HG03103 (cell line): ENCODE measurements at regions not wholly inside any gene's neighbourhood (a gene's known extent, or its start where the extent isn't known, plus 50 kb on each side); places are given as distances from the start of the nearest gene placed in this dataset.
A peak's percentile ranks its signal among the peaks of the same experiment; 100 is the strongest.

Experiments used
- ATAC-seq: cut with Tn5 transposase; IDR thresholded peaks from one replicate; pipeline ENCODE4 v1.9.1; 2021; ENCODE audit warnings: low read depth; ENCODE audit not compliant: unreplicated experiment

GRCh38 chr4:165610679-165611437, 232.1 kb downstream of the CPE start:
- no peak for ATAC-seq

- peak; percentile 87 for ATAC-seq
Observed at GRCh38 chr4:165612936-165613335, 234.1 kb downstream of the CPE start.

- ATAC-seq, result no peak
Observed at GRCh38 chr4:165613581-165613980, 234.8 kb downstream of the CPE start.

- ATAC-seq, result no peak
Observed at GRCh38 chr4:165620913-165621312, 242.1 kb downstream of the CPE start.

- no peak for ATAC-seq
Observed at GRCh38 chr4:165621983-165622382, 243.2 kb downstream of the CPE start.

GRCh38 chr4:165625281-165625680, 246.5 kb downstream of the CPE start:
- ATAC-seq, result no peak

- no peak for ATAC-seq
Observed at GRCh38 chr4:165626316-165626715, 246.7 kb upstream of the TLL1 start.

GRCh38 chr4:165627128-165627527, 245.9 kb upstream of the TLL1 start:
- ATAC-seq, result no peak

GRCh38 chr4:165627548-165627947, 245.5 kb upstream of the TLL1 start:
- ATAC-seq, result no peak

GRCh38 chr4:165628572-165628971, 244.5 kb upstream of the TLL1 start:
- ATAC-seq, result no peak

- no peak for ATAC-seq
Observed at GRCh38 chr4:165630671-165631070, 242.4 kb upstream of the TLL1 start.

GRCh38 chr4:165631208-165631894, 241.7 kb upstream of the TLL1 start:
- no peak for ATAC-seq

- ATAC-seq, result no peak
Observed at GRCh38 chr4:165631912-165632311, 241.1 kb upstream of the TLL1 start.

- no peak for ATAC-seq
Observed at GRCh38 chr4:165634766-165635165, 238.3 kb upstream of the TLL1 start.

GRCh38 chr4:165635381-165635780, 237.7 kb upstream of the TLL1 start:
- ATAC-seq, result no peak

GRCh38 chr4:165635951-165636350, 237.1 kb upstream of the TLL1 start:
- no peak for ATAC-seq

- no peak for ATAC-seq
Observed at GRCh38 chr4:165651901-165652300, 221.1 kb upstream of the TLL1 start.

- ATAC-seq, result no peak
Observed at GRCh38 chr4:165654556-165654955, 218.5 kb upstream of the TLL1 start.

- no peak for ATAC-seq
Observed at GRCh38 chr4:165656399-165656798, 216.6 kb upstream of the TLL1 start.

- ATAC-seq, result no peak
Observed at GRCh38 chr4:165656829-165657490, 216.1 kb upstream of the TLL1 start.

GRCh38 chr4:165662341-165662740, 210.7 kb upstream of the TLL1 start:
- ATAC-seq, result no peak

GRCh38 chr4:165663411-165663810, 209.6 kb upstream of the TLL1 start:
- ATAC-seq, result no peak
